Heart left ventricle (tissue), 16 donors: ENCODE measurements at regions not wholly inside any gene's neighbourhood (a gene's known extent, or its start where the extent isn't known, plus 50 kb on each side); places are given as distances from the start of the nearest gene placed in this dataset.
A peak's percentile ranks its signal among the peaks of the same experiment; 100 is the strongest.

Experiments used
- ATAC-seq, 4 donors: fragments of 200-7000 bp; cut with Tn5 transposase; one replicate each; pipeline ENCODE4 v1.9.1; 2020 to 2022; ENCODE audit warnings: moderate library complexity in 4 of 4, mild to moderate bottlenecking in 3 of 4, moderate number of reproducible peaks in 1 of 4
- DNase-seq, 5 donors: peaks; one replicate each; pipeline ENCODE4 v3.0.0-alpha.2; 2020
- H3K27ac ChIP-seq, 12 donors: fragments of 200-600 bp; sonication (generic) in 4 of 12; one replicate each; pipeline versions ENCODE4 v1.5.0 to v1.8.0; 2016 to 2022; ENCODE audit warnings: mild to moderate bottlenecking in 2 of 12
- H3K27me3 ChIP-seq, 9 donors: fragments of 200-600 bp; sonication (generic) in 2 of 9; one replicate each; pipeline versions ENCODE4 v1.5.1 to v1.8.0; 2016 to 2022; ENCODE audit warnings: mild to moderate bottlenecking in 3 of 9
- H3K36me3 ChIP-seq, 9 donors: fragments of 200-600 bp; sonication (generic) in 2 of 9; one replicate each; pipeline versions ENCODE4 v1.5.0 to v1.8.0; 2018 to 2022; ENCODE audit warnings: mild to moderate bottlenecking in 2 of 9
- H3K4me1 ChIP-seq, 12 donors: fragments of 200-600 bp; sonication (generic) in 4 of 12; one replicate each; pipeline versions ENCODE4 v1.5.0 to v1.8.0; 2016 to 2022; ENCODE audit warnings: mild to moderate bottlenecking in 3 of 12
- H3K4me3 ChIP-seq, 12 donors: fragments of 200-600 bp; sonication (generic) in 4 of 12; one replicate each; pipeline versions ENCODE4 v1.5.0 to v1.8.0; 2017 to 2022; ENCODE audit warnings: mild to moderate bottlenecking in 9 of 12, moderate library complexity in 4 of 12
- H3K9me3 ChIP-seq, 12 donors: fragments of 200-600 bp; sonication (generic) in 4 of 12; one replicate each; pipeline versions ENCODE4 v1.5.0 to v1.8.0; 2016 to 2022; ENCODE audit warnings: mild to moderate bottlenecking in 1 of 12
- POLR2A ChIP-seq, 2 donors: fragments of 450-650 bp; IDR thresholded peaks; one replicate each; pipeline ENCODE4 v1.6.1; 2017; ENCODE audit warnings: antibody characterized with exemption in 2 of 2, mild to moderate bottlenecking in 2 of 2, moderate library complexity in 2 of 2
- WGBS, 4 donors: extraction: QIAGEN DNeasy Blood & Tissue Kit in 2 of 4; methylation state at CpG; one replicate each; pipeline versions ENCODE4 v1.1.5 to v1.1.7; 2013 to 2018; 5-methylcytosine and 5-hydroxymethylcytosine counted together
- intact Hi-C, 10 donors: fragments of 100-400 bp; cut with DNase I; formaldehyde crosslinking; loops; one replicate each; pipeline versions ENCODE4 v1.11.1 to v1.14.2; 2022
- TF ChIP-seq, protein P1 (sequence below), 12 donors: fragments of 200-600 bp; sonication (generic) in 4 of 12; IDR thresholded peaks; one replicate each; pipeline versions ENCODE4 v1.5.0 to v1.8.0; 2018 to 2022; ENCODE audit warnings: antibody characterized with exemption in 12 of 12, mild to moderate bottlenecking in 5 of 12
- donor health status: ischemic (EF 13 %, LVEDD 7.1; RV severe dilation, severe dysfunction).
- donor health status: healthy with polysubstance abuse.
- donor health status: DM: no; HTN: yes; CAD: no.
- donor health status: DM: no; HTN: no; CAD: no.
- donor health status: ischemic (EF 25% LVEDD 6.9; RV normal size, moderate dysfunction).
- donor health status: ischemic (EF 25% LVEDD 5.7; RV mildly dilated, moderate dysfunction).
- donor health status: healthy.
- donor health status: DM: yes; HTN: yes; CAD: no.
- donor health status: ischemic (EF 35%, LVEDD 5.7; RV mildly dilated, moderate dysfunction).
- donor health status: nonischemic (EF 11% LVEDD 7.7; RV severe dilation, severe dysfunction).
- donor health status: DM: yes; HTN: yes; CAD: no.
- donor health status: PGD.
- donor health status: ischemic (EF 29% LVEDD 5.4; RV normal size, mild dysfunction).
- donor health status: nonischemic (EF 23%, LVEDD 6.1; RV moderate dilation, normal function).

DNA sequence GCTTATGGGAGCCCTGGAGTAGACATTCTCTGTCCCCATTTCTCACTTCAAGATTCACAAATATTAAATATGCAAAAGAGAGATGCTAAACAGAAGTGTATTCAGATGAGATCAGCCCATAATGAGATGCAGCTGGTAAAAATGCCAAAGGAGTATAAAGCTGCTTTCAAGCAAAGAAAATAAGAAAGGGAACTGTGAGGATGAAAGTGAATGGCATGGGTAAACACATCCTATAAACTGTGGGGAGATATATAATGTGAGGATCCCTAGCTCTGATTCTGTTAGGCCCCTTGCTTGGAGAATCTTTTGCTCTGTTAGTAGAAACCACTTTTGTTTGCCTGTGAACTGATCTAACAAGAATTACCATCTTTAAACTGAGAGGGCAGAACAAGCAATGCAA is 396.6 kb downstream of the SOX2 start:
- no peaks in the 10 kb centered on the region for H3K4me1 ChIP-seq
- intact Hi-C loops = no loop called here
- H3K4me3 ChIP-seq = no peak overlapping the region
- H3K27ac ChIP-seq = no peak overlapping the region
- H3K9me3 ChIP-seq = peaks cover 0 to 11% (median 0%) of the 10 kb centered on the region in 12 donors
- TF ChIP-seq, protein P1, sequence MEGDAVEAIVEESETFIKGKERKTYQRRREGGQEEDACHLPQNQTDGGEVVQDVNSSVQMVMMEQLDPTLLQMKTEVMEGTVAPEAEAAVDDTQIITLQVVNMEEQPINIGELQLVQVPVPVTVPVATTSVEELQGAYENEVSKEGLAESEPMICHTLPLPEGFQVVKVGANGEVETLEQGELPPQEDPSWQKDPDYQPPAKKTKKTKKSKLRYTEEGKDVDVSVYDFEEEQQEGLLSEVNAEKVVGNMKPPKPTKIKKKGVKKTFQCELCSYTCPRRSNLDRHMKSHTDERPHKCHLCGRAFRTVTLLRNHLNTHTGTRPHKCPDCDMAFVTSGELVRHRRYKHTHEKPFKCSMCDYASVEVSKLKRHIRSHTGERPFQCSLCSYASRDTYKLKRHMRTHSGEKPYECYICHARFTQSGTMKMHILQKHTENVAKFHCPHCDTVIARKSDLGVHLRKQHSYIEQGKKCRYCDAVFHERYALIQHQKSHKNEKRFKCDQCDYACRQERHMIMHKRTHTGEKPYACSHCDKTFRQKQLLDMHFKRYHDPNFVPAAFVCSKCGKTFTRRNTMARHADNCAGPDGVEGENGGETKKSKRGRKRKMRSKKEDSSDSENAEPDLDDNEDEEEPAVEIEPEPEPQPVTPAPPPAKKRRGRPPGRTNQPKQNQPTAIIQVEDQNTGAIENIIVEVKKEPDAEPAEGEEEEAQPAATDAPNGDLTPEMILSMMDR (IDR thresholded peaks at IDR 0.05) = no peak
- TF ChIP-seq POLR2A (IDR thresholded peaks at IDR 0.05) = no peak
- H3K36me3 ChIP-seq = no peaks in the 10 kb centered on the region
- no peaks in the 10 kb centered on the region for H3K27me3 ChIP-seq
- ATAC-seq (no peak), DNase-seq (no peak)

DNA sequence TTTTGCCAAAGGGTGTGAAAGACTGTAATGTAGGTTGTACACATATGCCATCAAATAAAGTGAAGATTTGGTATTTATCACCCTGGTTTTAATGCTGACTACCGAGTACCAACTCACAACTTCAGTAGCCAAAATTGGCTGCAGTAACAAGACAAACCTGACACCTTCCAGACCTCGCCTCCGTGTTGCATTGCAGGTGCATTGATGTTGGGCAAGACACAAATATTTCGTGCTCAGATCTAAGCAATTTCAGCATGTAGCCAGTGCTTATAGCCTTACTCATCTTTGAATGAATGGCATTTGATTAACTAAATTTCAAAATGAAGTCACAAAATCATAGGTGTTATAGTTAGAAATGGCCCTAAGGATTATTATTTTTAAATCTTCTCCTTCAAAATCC is 400.2 kb downstream of the SOX2 start:
- TF ChIP-seq POLR2A (IDR thresholded peaks at IDR 0.05) = no peak
- TF ChIP-seq, protein P1 (IDR thresholded peaks at IDR 0.05) = no peak
- no peaks in the 10 kb centered on the region for H3K4me1 ChIP-seq
- H3K4me3 ChIP-seq = no peak overlapping the region
- intact Hi-C loops = no loop called here
- H3K27me3 ChIP-seq = no peaks in the 10 kb centered on the region
- no peak for ATAC-seq
- H3K27ac ChIP-seq = no peak overlapping the region
- WGBS, 4 donors = 68 to 76% (median 69%) methylated on average over 4 of the region's 4 CpGs
- no peaks in the 10 kb centered on the region for H3K36me3 ChIP-seq
- DNase-seq = no peak
- H3K9me3 ChIP-seq = peaks cover 0 to 11% (median 0%) of the 10 kb centered on the region in 12 donors

- ATAC-seq (peak in 1 of 4 donors; percentile 42), DNase-seq (no peak)
- H3K9me3 ChIP-seq = peaks cover 0 to 4% (median 0%) of the 10 kb centered on the region in 12 donors
- H3K4me3 ChIP-seq = no peak overlapping the region
- H3K27me3 ChIP-seq = no peaks in the 10 kb centered on the region
- WGBS, 4 donors = 75 to 88% (median 78%) methylated on average over 1 of the region's 1 CpG
- no peak overlapping the region for H3K27ac ChIP-seq
- intact Hi-C loops = no loop called here
- no peaks in the 10 kb centered on the region for H3K4me1 ChIP-seq
- H3K36me3 ChIP-seq = no peaks in the 10 kb centered on the region
- TF ChIP-seq POLR2A (IDR thresholded peaks at IDR 0.05) = no peak
Measured at GRCh38 chr3:182115328-182116015, 403.7 kb downstream of the SOX2 start.

GRCh38 chr3:182116386-182116785 is 404.7 kb downstream of the SOX2 start:
- intact Hi-C loops = no loop called here
- TF ChIP-seq, protein P1 (IDR thresholded peaks at IDR 0.05) = no peak
- TF ChIP-seq POLR2A (IDR thresholded peaks at IDR 0.05) = no peak
- WGBS, 4 donors = 14 to 28% (median 20%) methylated on average over 2 of the region's 2 CpGs
- Histone ChIP-seq H3K9me3 (peaks cover 0 to 4% (median 0%) of the 10 kb centered on the region in 12 donors), H3K27ac (no peak overlapping the region), H3K36me3 (no peaks in the 10 kb centered on the region), H3K4me3 (no peak overlapping the region), H3K27me3 (no peaks in the 10 kb centered on the region), H3K4me1 (no peaks in the 10 kb centered on the region)
- ATAC-seq = no peak
- no peak for DNase-seq

GRCh38 chr3:182117131-182117530 is 405.4 kb downstream of the SOX2 start:
- Histone ChIP-seq H3K27ac (no peak overlapping the region), H3K9me3 (peaks cover 0 to 4% (median 0%) of the 10 kb centered on the region in 12 donors), H3K4me1 (no peaks in the 10 kb centered on the region), H3K4me3 (no peak overlapping the region), H3K27me3 (no peaks in the 10 kb centered on the region), H3K36me3 (no peaks in the 10 kb centered on the region)
- DNase-seq (no peak), ATAC-seq (no peak)
- TF ChIP-seq, protein P1 (IDR thresholded peaks at IDR 0.05) = no peak
- TF ChIP-seq POLR2A (IDR thresholded peaks at IDR 0.05) = no peak
- WGBS, 4 donors = 73 to 78% (median 77%) methylated on average over 8 of the region's 8 CpGs
- intact Hi-C loops = no loop called here
